Caco-2 (cell line): ENCODE measurements at regions not wholly inside any gene's neighbourhood (a gene's known extent, or its start where the extent isn't known, plus 50 kb on each side); places are given as distances from the start of the nearest gene placed in this dataset.

Experiments used
- BruUV-seq: library from RNA; stranded (reverse); fragments of 400-500 nt; replicated peaks from 2 replicates; lab custom pipeline; 2021; lab: Mats Ljungman, UMichigan
- CTCF ChIA-PET: fragments of 300-600 bp; sonication (Branson Sonifier 250); formaldehyde crosslinking; loops from one replicate; lab custom pipeline; 2022; ENCODE audit warnings: antibody characterized with exemption; lab: Charles Lee
- POLR2A ChIA-PET: fragments of 300-600 bp; sonication (Branson Sonifier 250); formaldehyde crosslinking; loops from one replicate; lab custom pipeline; 2022; ENCODE audit warnings: antibody characterized with exemption; lab: Charles Lee
- DNase-seq, 2 experiments: peaks; one replicate each; pipeline versions ENCODE4 v3.0.0 to v3.0.0-alpha.2; 2020 to 2022
- H3K27me3 ChIP-seq: replicated peaks from 2 replicates; pipeline ENCODE4 v1.6.0; 2011; ENCODE audit warnings: low read length; ENCODE audit not compliant: control insufficient read depth, insufficient read depth
- H3K36me3 ChIP-seq: 2 replicates; pipeline ENCODE4 v1.5.1; 2011; ENCODE audit warnings: low read length; ENCODE audit not compliant: control insufficient read depth, insufficient read depth
- H3K4me1 ChIP-seq: fragments of 250-450 bp; sonication (Bioruptor Pico); 2 replicates; pipeline ENCODE4 v1.5.1; 2020; ENCODE audit warnings: mild to moderate bottlenecking
- H3K4me3 ChIP-seq: 2 replicates; pipeline ENCODE4 v1.5.1; 2011; ENCODE audit warnings: low read depth, mild to moderate bottlenecking, control low read depth, low read length
- H3K9me3 ChIP-seq: fragments of 250-450 bp; sonication (Bioruptor Pico); 2 replicates; pipeline ENCODE4 v1.5.1; 2020; ENCODE audit warnings: mild to moderate bottlenecking, moderate library complexity
- H3K27ac Mint-ChIP-seq: one replicate; pipeline ENCODE4 v1.8.0; 2022; ENCODE audit warnings: mixed read lengths; ENCODE audit not compliant: unreplicated experiment
- H3K27me3 Mint-ChIP-seq: one replicate; pipeline ENCODE4 v1.8.0; 2022; ENCODE audit warnings: mixed read lengths; ENCODE audit not compliant: insufficient read depth, unreplicated experiment
- H3K36me3 Mint-ChIP-seq: one replicate; pipeline ENCODE4 v1.8.0; 2022; ENCODE audit warnings: mild to moderate bottlenecking, mixed read lengths; ENCODE audit not compliant: insufficient read depth, unreplicated experiment
- H3K4me1 Mint-ChIP-seq: one replicate; pipeline ENCODE4 v1.8.0; 2022; ENCODE audit warnings: low read depth, mixed read lengths; ENCODE audit not compliant: unreplicated experiment
- H3K4me3 Mint-ChIP-seq: one replicate; pipeline ENCODE4 v1.8.0; 2022; ENCODE audit warnings: mild to moderate bottlenecking, moderate library complexity, mixed read lengths; ENCODE audit not compliant: unreplicated experiment
- H3K9me3 Mint-ChIP-seq: one replicate; pipeline ENCODE4 v1.8.0; 2022; ENCODE audit warnings: mixed read lengths; ENCODE audit not compliant: unreplicated experiment
- intact Hi-C: fragments of 100-400 bp; cut with micrococcal nuclease; formaldehyde crosslinking; loops from one replicate; pipeline ENCODE4 v1.10.0; 2022; ENCODE audit not compliant: unreplicated experiment
- TF ChIP-seq, protein P1 (sequence below), 2 experiments: fragments of 200-600 bp in 1 of 2; IDR thresholded peaks; 1 replicate in 1 of 2; 2 replicates in 1 of 2; pipeline versions ENCODE4 v1.5.1 to v1.8.0; 2011 to 2022; ENCODE audit warnings: antibody characterized with exemption in 1 of 2, control low read depth in 1 of 2, inconsistent platforms in 1 of 2, low read depth in 1 of 2, low read length in 1 of 2, mild to moderate bottlenecking in 1 of 2, moderate library complexity in 1 of 2; ENCODE audit not compliant: insufficient read depth in 1 of 2, severe bottlenecking in 1 of 2, unreplicated experiment in 1 of 2

- Mint-ChIP-seq H3K4me3 (no peak overlapping the region), H3K27me3 (no peaks in the 10 kb centered on the region), H3K36me3 (no peaks in the 10 kb centered on the region), H3K9me3 (no peaks in the 10 kb centered on the region), H3K4me1 (no peaks in the 10 kb centered on the region), H3K27ac (no peak overlapping the region)
- Histone ChIP-seq H3K36me3 (no peaks in the 10 kb centered on the region), H3K9me3 (no peaks in the 10 kb centered on the region), H3K4me3 (no peak overlapping the region), H3K27me3 (no peaks in the 10 kb centered on the region), H3K4me1 (no peaks in the 10 kb centered on the region)
- ChIA-PET CTCF (no interaction called here), POLR2A (no interaction called here)
- TF ChIP-seq, protein P1, sequence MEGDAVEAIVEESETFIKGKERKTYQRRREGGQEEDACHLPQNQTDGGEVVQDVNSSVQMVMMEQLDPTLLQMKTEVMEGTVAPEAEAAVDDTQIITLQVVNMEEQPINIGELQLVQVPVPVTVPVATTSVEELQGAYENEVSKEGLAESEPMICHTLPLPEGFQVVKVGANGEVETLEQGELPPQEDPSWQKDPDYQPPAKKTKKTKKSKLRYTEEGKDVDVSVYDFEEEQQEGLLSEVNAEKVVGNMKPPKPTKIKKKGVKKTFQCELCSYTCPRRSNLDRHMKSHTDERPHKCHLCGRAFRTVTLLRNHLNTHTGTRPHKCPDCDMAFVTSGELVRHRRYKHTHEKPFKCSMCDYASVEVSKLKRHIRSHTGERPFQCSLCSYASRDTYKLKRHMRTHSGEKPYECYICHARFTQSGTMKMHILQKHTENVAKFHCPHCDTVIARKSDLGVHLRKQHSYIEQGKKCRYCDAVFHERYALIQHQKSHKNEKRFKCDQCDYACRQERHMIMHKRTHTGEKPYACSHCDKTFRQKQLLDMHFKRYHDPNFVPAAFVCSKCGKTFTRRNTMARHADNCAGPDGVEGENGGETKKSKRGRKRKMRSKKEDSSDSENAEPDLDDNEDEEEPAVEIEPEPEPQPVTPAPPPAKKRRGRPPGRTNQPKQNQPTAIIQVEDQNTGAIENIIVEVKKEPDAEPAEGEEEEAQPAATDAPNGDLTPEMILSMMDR (IDR thresholded peaks at IDR 0.05; ENCODE audit: insufficient read depth in 1 of 2, low read depth in 1 of 2, low read length in 1 of 2, severe bottlenecking in 1 of 2, unreplicated experiment in 1 of 2): no peak
- DNase-seq: no peak
- no TSS peak for BruUV-seq
- intact Hi-C loops: no loop called here
Observed at GRCh38 chr18:51527826-51528225, 330.3 kb upstream of the MEX3C start.

DNA sequence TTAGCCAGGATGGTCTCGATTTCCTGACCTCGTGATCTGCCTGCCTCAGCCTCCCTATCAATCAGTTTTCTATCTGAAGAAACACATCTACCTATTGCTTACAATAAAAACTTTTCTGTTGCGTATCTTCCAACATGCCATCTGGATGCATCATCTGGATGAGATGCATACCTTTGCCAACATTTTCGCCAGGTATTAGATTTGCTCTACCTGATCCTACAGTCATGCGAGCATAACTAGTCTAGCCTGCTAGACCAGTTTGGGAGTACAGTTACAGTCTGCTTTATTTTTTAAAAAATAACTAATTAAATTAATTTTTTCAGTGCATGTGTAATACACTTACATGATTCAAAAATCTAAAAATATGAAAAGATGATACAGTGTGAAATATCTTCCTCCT lies 334.0 kb upstream of the MEX3C start:
- POLR2A ChIA-PET: no interaction called here
- Histone ChIP-seq H3K27me3 (no peaks in the 10 kb centered on the region), H3K36me3 (no peaks in the 10 kb centered on the region), H3K4me3 (no peak overlapping the region), H3K4me1 (no peaks in the 10 kb centered on the region), H3K9me3 (no peaks in the 10 kb centered on the region)
- DNase-seq: no peak
- Mint-ChIP-seq H3K4me3 (no peak overlapping the region), H3K27ac (no peak overlapping the region), H3K36me3 (no peaks in the 10 kb centered on the region), H3K4me1 (no peaks in the 10 kb centered on the region), H3K27me3 (no peaks in the 10 kb centered on the region), H3K9me3 (no peaks in the 10 kb centered on the region)
- BruUV-seq: no TSS peak
- CTCF ChIA-PET: no interaction called here
- intact Hi-C loops: loop anchor here (10.0 kb wide), 1 partner anchor 397 kb away; no protein-coding TSS in a partner anchor
- TF ChIP-seq, protein P1 (IDR thresholded peaks at IDR 0.05; ENCODE audit: insufficient read depth in 1 of 2, low read depth in 1 of 2, low read length in 1 of 2, severe bottlenecking in 1 of 2, unreplicated experiment in 1 of 2): no peak

DNA sequence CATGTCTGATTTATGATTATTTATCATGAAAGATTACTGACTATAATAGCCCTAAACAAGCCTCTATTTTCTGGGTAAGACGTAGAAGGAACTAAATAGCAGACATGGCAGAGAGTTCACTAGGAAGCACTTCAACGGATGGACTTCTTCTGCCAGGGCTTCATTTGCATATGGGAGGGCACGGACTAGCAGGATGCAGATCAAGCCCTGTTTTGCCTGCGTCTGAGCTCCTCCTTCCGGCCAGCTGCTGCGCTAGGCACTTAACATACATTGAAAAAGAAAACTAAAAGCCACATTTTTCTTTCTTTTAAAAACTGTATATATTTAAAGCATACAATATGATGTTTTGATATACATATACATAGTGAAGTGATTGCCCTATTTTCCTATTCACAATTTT lies 340.0 kb upstream of the MEX3C start:
- Mint-ChIP-seq H3K9me3 (no peaks in the 10 kb centered on the region), H3K27ac (no peak overlapping the region), H3K4me1 (no peaks in the 10 kb centered on the region), H3K36me3 (no peaks in the 10 kb centered on the region), H3K4me3 (no peak overlapping the region), H3K27me3 (no peaks in the 10 kb centered on the region)
- peak; percentile 24 to 42 for DNase-seq
- TF ChIP-seq, protein P1 (IDR thresholded peaks at IDR 0.05; ENCODE audit: insufficient read depth in 1 of 2, low read depth in 1 of 2, low read length in 1 of 2, severe bottlenecking in 1 of 2, unreplicated experiment in 1 of 2): peak in 1 of 2 experiments; percentile 60
- BruUV-seq: no TSS peak
- Histone ChIP-seq H3K9me3 (no peaks in the 10 kb centered on the region), H3K36me3 (no peaks in the 10 kb centered on the region), H3K4me1 (no peaks in the 10 kb centered on the region), H3K4me3 (no peak overlapping the region), H3K27me3 (no peaks in the 10 kb centered on the region)
- intact Hi-C loops: loop anchor here (1.0 to 10.0 kb wide), 5 partner anchors 216 to 427 kb away; no protein-coding TSS in a partner anchor
- ChIA-PET POLR2A (no interaction called here), CTCF (no interaction called here)
